ENCODE measurements at regions not wholly inside any gene's neighbourhood (a gene's known extent, or its start where the extent isn't known, plus 50 kb on each side); places are given as distances from the start of the nearest gene placed in this dataset.

DNA sequence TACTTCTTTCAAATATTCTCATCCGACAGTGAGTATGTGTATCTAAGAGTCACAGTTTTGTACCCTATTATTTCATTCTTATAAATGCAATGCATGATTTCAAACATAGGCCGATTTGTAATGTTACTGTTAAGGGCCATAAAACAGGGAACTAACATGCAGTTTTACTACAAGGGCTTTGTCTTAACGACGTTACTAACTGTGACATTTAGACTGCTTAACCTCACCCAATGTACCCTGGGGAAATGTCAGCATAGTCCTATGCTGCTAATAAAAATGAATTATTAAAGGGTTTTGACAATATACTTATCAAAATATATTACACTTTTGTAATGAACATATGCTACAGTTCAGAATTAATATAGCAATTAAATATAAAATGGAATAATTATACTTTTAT is 74.8 kb upstream of the CPXCR1 start:
- no peak for TF ChIP-seq EZH2phosphoT487 (IDR thresholded peaks at IDR 0.05; ENCODE audit: borderline replicate concordance)
- TF ChIP-seq, protein P1, sequence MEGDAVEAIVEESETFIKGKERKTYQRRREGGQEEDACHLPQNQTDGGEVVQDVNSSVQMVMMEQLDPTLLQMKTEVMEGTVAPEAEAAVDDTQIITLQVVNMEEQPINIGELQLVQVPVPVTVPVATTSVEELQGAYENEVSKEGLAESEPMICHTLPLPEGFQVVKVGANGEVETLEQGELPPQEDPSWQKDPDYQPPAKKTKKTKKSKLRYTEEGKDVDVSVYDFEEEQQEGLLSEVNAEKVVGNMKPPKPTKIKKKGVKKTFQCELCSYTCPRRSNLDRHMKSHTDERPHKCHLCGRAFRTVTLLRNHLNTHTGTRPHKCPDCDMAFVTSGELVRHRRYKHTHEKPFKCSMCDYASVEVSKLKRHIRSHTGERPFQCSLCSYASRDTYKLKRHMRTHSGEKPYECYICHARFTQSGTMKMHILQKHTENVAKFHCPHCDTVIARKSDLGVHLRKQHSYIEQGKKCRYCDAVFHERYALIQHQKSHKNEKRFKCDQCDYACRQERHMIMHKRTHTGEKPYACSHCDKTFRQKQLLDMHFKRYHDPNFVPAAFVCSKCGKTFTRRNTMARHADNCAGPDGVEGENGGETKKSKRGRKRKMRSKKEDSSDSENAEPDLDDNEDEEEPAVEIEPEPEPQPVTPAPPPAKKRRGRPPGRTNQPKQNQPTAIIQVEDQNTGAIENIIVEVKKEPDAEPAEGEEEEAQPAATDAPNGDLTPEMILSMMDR (conservative IDR thresholded peaks at IDR 0.05; ENCODE audit: low read length): no peak
- no peaks in the 10 kb centered on the region for H3K4me1 ChIP-seq (ENCODE audit: insufficient read depth, low read length, poor library complexity, severe bottlenecking)
- no peaks in the 10 kb centered on the region for H4K20me1 ChIP-seq (ENCODE audit: insufficient read depth, low read length, poor library complexity, severe bottlenecking)
- no peaks in the 10 kb centered on the region for H3K36me3 ChIP-seq (ENCODE audit: insufficient read depth, low read length)
- H3K9ac ChIP-seq (ENCODE audit: low read depth, low read length, poor library complexity, severe bottlenecking): no peak overlapping the region
- H3K4me2 ChIP-seq (ENCODE audit: low read depth, low read length, poor library complexity, severe bottlenecking): no peak overlapping the region
- no peaks in the 10 kb centered on the region for H3K9me3 ChIP-seq (ENCODE audit: insufficient read depth, low read depth, low read length)
- H3K9me2 ChIP-seq (replicated peaks; ENCODE audit: low read depth, low read length): no peaks in the 10 kb centered on the region
- no peaks in the 10 kb centered on the region for H3K27me3 ChIP-seq (ENCODE audit: insufficient read depth, low read length, poor library complexity, severe bottlenecking)
- no peak overlapping the region for H3K4me3 ChIP-seq (ENCODE audit: low read length, poor library complexity, severe bottlenecking)
- no peak overlapping the region for H2AFZ ChIP-seq (ENCODE audit: low read length)
- H3F3A ChIP-seq (ENCODE audit: low read depth): no peaks in the 10 kb centered on the region
- no peaks in the 10 kb centered on the region for H3K79me2 ChIP-seq (ENCODE audit: insufficient read depth, low read length)

Data from Loucy (cell line).